Stimulated activated CD8-positive, alpha-beta memory T cell treated with anti-CD3 and anti-CD28 coated beads, Interleukin-15, amount 100 ng/mL, for 1 hour (primary cell): ENCODE measurements at regions not wholly inside any gene's neighbourhood (a gene's known extent, or its start where the extent isn't known, plus 50 kb on each side); places are given as distances from the start of the nearest gene placed in this dataset.

Source experiments
- DNase-seq: peaks from one replicate; pipeline ENCODE4 v3.0.0-alpha.2; 2020; ENCODE audit warnings: low read depth

DNA sequence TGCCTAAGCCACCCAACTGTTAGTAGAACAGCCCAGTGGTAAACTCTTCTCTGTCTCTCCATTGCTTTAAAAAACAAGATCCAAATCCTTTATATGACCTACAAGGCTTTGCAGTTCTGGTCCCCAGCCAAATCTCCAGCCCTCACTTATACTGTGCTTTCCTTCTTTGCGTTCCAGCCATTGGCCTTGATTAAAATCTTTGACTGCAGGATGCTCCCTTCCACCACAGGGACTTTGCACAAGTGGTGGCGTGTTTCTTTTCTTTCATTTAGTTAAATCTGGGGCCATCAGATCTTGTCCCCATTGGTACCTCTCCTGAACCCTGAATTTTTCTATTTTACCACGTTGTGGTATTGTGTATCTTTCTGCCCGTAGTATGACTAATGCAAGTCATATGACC lies 183.7 kb downstream of the VRK1 start:
- DNase-seq = no peak

- no peak for DNase-seq
These were observed 189.3 kb downstream of the VRK1 start for GRCh38 chr14:96986256-96987085.

GRCh38 chr14:96987086-96987474 lies 189.9 kb downstream of the VRK1 start:
- no peak for DNase-seq

DNA sequence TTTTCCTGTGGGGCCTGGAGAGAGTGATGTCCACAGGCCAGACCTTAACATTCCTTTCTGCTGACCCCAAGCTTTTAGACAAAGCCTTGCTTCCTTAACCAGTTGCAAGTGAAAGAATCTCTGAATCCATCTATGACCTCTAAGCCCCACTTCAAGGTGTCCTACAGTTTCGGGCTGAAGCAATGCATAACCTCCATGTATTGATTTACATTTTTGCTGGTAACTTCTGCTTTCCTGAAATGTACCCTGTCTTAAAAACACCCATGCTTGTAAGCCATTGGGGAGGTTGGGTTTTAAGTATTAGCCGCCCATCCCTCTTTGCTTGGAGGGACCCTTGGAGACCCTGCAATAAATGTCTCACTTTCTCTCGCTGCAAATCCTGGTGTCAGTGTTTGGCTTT lies 190.6 kb downstream of the VRK1 start:
- no peak for DNase-seq

DNA sequence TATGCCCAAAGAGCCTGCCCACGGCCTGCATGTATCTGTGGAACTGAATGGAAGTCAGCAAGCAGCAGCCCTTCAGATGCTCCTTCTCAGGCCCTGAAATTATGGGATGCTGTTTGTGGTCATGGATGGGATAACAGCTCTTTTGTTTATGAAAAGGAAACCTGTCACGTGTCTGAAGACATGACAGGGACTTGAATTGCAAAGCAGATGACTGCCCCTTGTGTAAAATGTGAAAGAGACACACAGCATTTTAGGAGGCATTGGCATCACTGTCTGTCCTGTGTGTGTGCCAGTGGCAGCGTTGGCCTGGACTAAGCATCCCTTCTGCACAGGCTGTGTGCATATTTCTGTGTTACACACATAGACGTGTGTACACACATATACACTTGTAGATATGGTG lies 192.1 kb downstream of the VRK1 start:
- no peak for DNase-seq

- DNase-seq = no peak
These were observed 194.0 kb downstream of the VRK1 start for GRCh38 chr14:96991226-96991625.

DNA sequence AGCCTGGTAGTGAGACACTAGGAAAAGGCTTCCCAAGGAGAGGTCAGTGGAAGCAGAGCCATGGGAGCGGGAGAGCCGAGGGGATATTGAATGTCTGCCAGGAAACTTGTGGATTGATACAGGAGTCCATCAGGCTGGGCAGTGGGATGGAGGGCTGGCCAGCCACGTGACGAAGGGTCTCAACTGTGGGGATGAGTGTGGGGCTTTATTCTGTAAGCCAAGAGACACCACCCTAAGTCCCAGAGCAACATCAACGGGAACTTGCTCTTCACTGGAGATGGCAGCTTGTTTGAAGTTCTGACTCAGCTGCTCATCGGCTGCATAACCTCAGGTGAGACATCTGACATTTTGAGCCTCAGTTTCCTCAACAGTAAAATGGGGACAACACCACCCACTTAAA lies 197.8 kb downstream of the VRK1 start:
- DNase-seq = no peak

- no peak for DNase-seq
These were observed 200.1 kb downstream of the VRK1 start for GRCh38 chr14:96997269-96997668.

DNA sequence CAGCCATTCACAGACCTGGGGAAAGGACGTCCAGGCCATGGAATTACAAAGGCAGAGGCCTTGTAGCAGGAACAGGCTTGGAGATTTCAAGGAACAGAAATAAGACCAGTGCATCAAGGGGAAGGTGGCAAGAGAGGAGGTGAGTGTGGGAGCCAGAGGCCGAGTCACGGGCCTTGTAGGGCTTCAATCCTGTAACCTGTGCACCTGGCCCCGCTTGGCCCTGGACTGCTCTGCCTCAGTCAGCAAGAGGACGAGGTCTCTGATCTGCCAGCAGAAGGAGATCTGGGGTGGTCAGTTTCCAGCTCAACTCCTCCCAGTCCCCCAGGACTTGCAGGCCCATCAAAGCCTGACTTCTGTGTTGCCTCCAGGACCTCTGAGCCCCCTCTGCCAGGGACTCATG lies 200.8 kb downstream of the VRK1 start:
- no peak for DNase-seq

- DNase-seq = no peak
These were observed 202.5 kb downstream of the VRK1 start for GRCh38 chr14:96999654-97000155.

DNA sequence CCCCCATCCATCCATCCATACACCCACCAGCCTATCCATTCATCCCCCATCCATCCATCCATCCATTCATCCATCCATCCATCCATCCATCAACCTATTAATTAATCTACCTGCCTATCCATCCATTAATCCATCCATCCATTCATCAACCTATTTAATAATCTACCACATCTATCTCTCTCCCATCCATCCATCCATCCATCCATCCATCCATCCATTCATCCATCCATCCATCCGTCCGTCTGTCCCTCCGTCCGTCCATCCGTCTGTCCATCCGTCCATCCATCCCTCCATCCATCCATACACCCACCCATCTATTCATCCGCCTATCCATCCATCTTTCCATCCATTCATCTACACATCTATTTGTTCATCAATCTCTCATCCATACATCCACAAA lies 205.3 kb downstream of the VRK1 start:
- DNase-seq = no peak

- DNase-seq = no peak
These were observed 208.8 kb downstream of the VRK1 start for GRCh38 chr14:97005934-97006333.

DNA sequence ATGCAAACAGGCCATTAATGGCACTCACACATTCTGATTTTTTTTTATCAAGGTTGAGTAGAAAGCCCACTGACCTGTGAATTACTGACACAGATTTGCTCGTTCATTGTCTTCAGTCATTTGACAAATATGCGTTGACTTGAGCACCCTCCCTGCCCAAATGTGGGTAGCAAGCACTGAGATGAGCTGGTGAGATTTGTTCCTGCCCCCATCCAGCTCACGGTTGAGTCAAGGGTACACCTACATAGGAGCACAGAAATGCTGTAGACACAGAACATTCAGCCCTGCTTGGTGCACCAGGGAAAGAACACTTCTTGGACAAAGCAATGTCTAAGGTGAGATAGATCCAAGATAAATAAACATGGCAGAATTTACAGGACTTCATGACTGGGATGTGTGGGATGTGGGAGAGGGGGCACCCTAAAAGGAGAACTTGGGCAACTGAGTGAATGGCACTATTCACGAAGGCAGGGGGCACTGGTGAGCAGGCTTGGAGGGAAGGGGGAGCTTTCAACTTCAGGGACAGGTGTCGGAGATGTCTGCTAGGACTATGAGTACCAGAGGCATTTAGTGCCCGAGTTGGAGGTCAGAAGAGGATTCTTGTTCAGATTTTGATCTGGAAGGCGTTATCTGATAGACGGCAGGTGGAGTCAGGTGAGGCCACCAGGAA lies 213.4 kb downstream of the VRK1 start:
- no peak for DNase-seq

DNA sequence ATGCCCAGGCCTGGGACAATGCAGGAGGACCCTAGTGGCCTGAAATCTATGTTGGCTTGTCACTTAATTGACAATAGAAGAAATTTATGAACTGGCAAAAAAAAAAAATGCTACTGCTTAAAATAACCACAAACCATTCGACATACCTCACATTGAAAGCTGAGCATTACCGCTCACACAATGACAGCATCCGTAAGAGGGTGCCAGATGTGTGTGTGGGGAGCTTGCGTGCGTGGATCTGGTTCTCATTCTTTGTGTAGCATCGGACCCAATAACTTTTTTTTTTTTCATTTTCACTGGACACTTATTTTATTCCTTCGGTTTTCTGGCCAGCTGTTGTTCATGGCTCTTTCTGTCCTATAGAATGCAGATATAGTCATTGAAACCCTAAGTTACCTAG lies 216.7 kb downstream of the VRK1 start:
- DNase-seq = no peak

GRCh38 chr14:97021001-97021400 lies 223.8 kb downstream of the VRK1 start:
- no peak for DNase-seq

DNA sequence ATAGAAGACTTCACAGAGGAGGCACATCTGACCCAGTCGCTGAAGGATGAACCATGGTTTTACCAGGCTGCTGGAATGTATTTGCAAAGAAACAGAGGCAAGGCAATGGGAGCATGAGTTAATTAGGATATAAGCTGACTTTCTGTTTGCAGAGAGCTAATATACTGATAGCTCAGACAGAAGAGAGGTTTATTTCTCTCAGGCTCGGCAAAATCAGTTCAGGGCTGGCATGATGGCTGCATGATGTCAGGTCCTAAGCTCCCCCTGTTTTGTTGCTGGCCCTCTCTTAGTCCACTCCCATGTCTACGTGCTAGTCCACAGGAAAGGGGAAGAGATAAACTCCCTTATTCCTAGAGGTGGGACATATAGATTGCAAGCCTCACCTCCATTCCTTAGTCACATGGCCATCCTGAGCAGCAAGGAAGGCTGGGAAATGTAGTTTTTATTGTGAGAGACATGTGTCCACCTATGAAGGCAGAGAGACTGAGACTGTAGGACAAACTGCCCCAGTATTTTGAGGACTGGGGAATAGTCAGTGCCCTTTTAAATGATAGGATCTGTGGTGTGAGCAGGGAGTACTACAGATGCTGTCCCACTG lies 224.5 kb downstream of the VRK1 start:
- DNase-seq = no peak

DNA sequence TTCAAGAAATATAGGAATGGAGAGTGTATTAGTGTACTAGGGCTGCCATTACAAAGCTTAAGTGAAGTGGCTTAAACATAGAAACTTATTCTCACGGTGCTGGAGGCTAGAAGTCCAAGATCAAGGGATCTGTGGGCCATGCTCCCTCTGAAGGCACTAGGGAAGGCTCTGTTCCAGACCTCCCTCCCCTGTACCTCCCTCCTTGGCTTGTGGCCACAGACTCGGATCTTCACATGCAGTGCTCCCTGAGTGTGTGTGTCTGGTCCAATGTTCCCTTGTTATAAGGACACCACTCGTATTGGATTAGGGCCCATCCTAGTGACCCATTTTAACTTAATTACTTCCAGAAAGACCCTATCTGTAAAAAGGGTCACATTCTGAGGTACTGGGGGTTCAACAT lies 225.6 kb downstream of the VRK1 start:
- DNase-seq = no peak

DNA sequence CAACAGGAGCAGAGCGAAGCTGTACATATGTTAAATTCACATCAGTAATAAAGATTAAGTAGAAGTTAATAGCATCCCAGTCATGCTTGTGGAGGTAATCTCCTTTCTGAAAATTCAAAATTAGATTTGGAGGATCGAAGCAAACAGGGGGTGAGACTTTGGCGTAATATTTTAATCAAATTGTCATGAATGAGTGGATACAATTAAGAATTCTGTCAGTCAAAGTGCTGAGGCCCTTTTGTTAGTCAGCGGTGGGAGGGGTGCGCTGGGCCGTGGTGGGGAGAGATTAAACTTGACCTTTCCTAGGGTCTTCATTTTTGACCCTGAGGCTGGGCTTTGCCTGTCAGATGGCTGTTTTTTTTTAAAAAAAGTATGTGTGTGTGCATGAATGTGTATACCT lies 226.7 kb downstream of the VRK1 start:
- DNase-seq = no peak

GRCh38 chr14:97024300-97024699 lies 227.1 kb downstream of the VRK1 start:
- DNase-seq = no peak

- DNase-seq = no peak
These were observed 228.5 kb downstream of the VRK1 start for GRCh38 chr14:97025722-97026121.

- no peak for DNase-seq
These were observed 230.2 kb downstream of the VRK1 start for GRCh38 chr14:97027256-97027999.

- no peak for DNase-seq
These were observed 231.2 kb downstream of the VRK1 start for GRCh38 chr14:97028382-97028781.
